B cell (primary cell): ENCODE measurements at regions not wholly inside any gene's neighbourhood (a gene's known extent, or its start where the extent isn't known, plus 50 kb on each side); places are given as distances from the start of the nearest gene placed in this dataset.

Experiments
- CTCF ChIP-seq: fragments of 200-600 bp; IDR thresholded peaks from one replicate; pipeline ENCODE4 v1.8.0; 2022; ENCODE audit warnings: antibody characterized with exemption, mild to moderate bottlenecking
- EZH2 ChIP-seq: IDR thresholded peaks from 2 replicates; pipeline ENCODE4 v1.6.1; 2012; ENCODE audit warnings: borderline replicate concordance, low read depth, mild to moderate bottlenecking, moderate library complexity, low read length; ENCODE audit not compliant: insufficient read depth, poor library complexity, severe bottlenecking

- TF ChIP-seq CTCF (no peak), EZH2 (no peak)
These were observed 217.1 kb upstream of the PLEKHG7 start for GRCh38 chr12:92485351-92486348.
